Loucy (cell line): ENCODE measurements at regions not wholly inside any gene's neighbourhood (a gene's known extent, or its start where the extent isn't known, plus 50 kb on each side); places are given as distances from the start of the nearest gene placed in this dataset.

Experiments
- H2AFZ ChIP-seq: fragments of 200-600 bp; sonication (generic); 2 replicates; pipeline ENCODE4 v1.6.0; 2016; ENCODE audit warnings: antibody characterized with exemption, mild to moderate bottlenecking, low read length, moderate library complexity
- H3F3A ChIP-seq: fragments of 200-600 bp; 2 replicates; pipeline ENCODE4 v1.6.0; 2016; ENCODE audit warnings: antibody characterized with exemption, low read depth, mild to moderate bottlenecking
- H3K27me3 ChIP-seq: fragments of 200-600 bp; sonication (generic); 2 replicates; pipeline ENCODE4 v1.6.1; 2014; ENCODE audit warnings: low read length, mild to moderate bottlenecking; ENCODE audit not compliant: insufficient read depth, poor library complexity, severe bottlenecking
- H3K36me3 ChIP-seq: fragments of 200-600 bp; sonication (generic); 2 replicates; pipeline ENCODE4 v1.6.1; 2016; ENCODE audit warnings: low read length; ENCODE audit not compliant: insufficient read depth
- H3K4me1 ChIP-seq: fragments of 200-600 bp; sonication (generic); 2 replicates; pipeline ENCODE4 v1.5.1; 2014; ENCODE audit warnings: low read length, mild to moderate bottlenecking; ENCODE audit not compliant: insufficient read depth, poor library complexity, severe bottlenecking
- H3K4me2 ChIP-seq: fragments of 200-600 bp; sonication (generic); 2 replicates; pipeline ENCODE4 v1.6.0; 2014; ENCODE audit warnings: antibody characterized with exemption, low read length, low read depth, mild to moderate bottlenecking; ENCODE audit not compliant: poor library complexity, severe bottlenecking
- H3K4me3 ChIP-seq: fragments of 200-600 bp; sonication (generic); 2 replicates; pipeline ENCODE4 v1.5.1; 2014; ENCODE audit warnings: low read length, mild to moderate bottlenecking, mixed read lengths; ENCODE audit not compliant: poor library complexity, severe bottlenecking
- H3K79me2 ChIP-seq: fragments of 200-600 bp; sonication (generic); 2 replicates; pipeline ENCODE4 v1.6.1; 2014; ENCODE audit warnings: low read length; ENCODE audit not compliant: insufficient read depth
- H3K9ac ChIP-seq: fragments of 200-600 bp; sonication (generic); 2 replicates; pipeline ENCODE4 v1.6.0; 2014; ENCODE audit warnings: mild to moderate bottlenecking, low read depth, low read length, moderate library complexity; ENCODE audit not compliant: poor library complexity, severe bottlenecking
- H3K9me2 ChIP-seq: fragments of 200-600 bp; sonication (generic); replicated peaks from 2 replicates; pipeline ENCODE4 v1.6.1; 2016; ENCODE audit warnings: low read depth, low read length, mixed read lengths
- H3K9me3 ChIP-seq: fragments of 200-600 bp; sonication (generic); 2 replicates; pipeline ENCODE4 v1.6.1; 2014; ENCODE audit warnings: mild to moderate bottlenecking, antibody characterized with exemption, low read length, low read depth; ENCODE audit not compliant: insufficient read depth
- H4K20me1 ChIP-seq: fragments of 200-600 bp; sonication (generic); 2 replicates; pipeline ENCODE4 v1.6.0; 2014; ENCODE audit warnings: antibody characterized with exemption, low read length, mild to moderate bottlenecking; ENCODE audit not compliant: insufficient read depth, poor library complexity, severe bottlenecking
- CTCF ChIP-seq: fragments of 200-600 bp; sonication (generic); conservative IDR thresholded peaks from 2 replicates; pipeline ENCODE4 v1.5.1; 2014; ENCODE audit warnings: mild to moderate bottlenecking, antibody characterized with exemption, low read length
- EZH2phosphoT487 ChIP-seq: fragments of 200-600 bp; IDR thresholded peaks from 2 replicates; pipeline ENCODE4 v1.6.1; 2018; ENCODE audit warnings: antibody characterized with exemption, mild to moderate bottlenecking, moderate library complexity, borderline replicate concordance

- no peaks in the 10 kb centered on the region for H3K27me3 ChIP-seq
- H2AFZ ChIP-seq, result no peak overlapping the region
- H3K9me2 ChIP-seq, result no peaks in the 10 kb centered on the region
- no peaks in the 10 kb centered on the region for H3K36me3 ChIP-seq
- H3K4me1 ChIP-seq, result peaks cover 22% of the 10 kb centered on the region
- TF ChIP-seq CTCF (no peak), EZH2phosphoT487 (no peak)
- no peaks in the 10 kb centered on the region for H3F3A ChIP-seq
- no peak overlapping the region for H3K4me2 ChIP-seq
- H4K20me1 ChIP-seq, result no peaks in the 10 kb centered on the region
- no peak overlapping the region for H3K4me3 ChIP-seq
- no peaks in the 10 kb centered on the region for H3K9me3 ChIP-seq
- H3K79me2 ChIP-seq, result no peaks in the 10 kb centered on the region
- H3K9ac ChIP-seq, result no peak overlapping the region
Observed at GRCh38 chr2:59151805-59152204, 910.7 kb upstream of the FANCL start.

GRCh38 chr2:59150217-59150849 is 909.2 kb upstream of the FANCL start:
- no peaks in the 10 kb centered on the region for H3K36me3 ChIP-seq
- no peaks in the 10 kb centered on the region for H3K27me3 ChIP-seq
- H3F3A ChIP-seq, result no peaks in the 10 kb centered on the region
- no peaks in the 10 kb centered on the region for H4K20me1 ChIP-seq
- no peaks in the 10 kb centered on the region for H3K9me3 ChIP-seq
- no peaks in the 10 kb centered on the region for H3K79me2 ChIP-seq
- peaks cover 14% of the 10 kb centered on the region for H3K4me1 ChIP-seq
- no peak overlapping the region for H3K4me2 ChIP-seq
- no peak overlapping the region for H3K9ac ChIP-seq
- TF ChIP-seq CTCF (no peak), EZH2phosphoT487 (no peak)
- H3K9me2 ChIP-seq, result no peaks in the 10 kb centered on the region
- no peak overlapping the region for H3K4me3 ChIP-seq
- H2AFZ ChIP-seq, result no peak overlapping the region

GRCh38 chr2:59149271-59149670 is 908.1 kb upstream of the FANCL start:
- Histone ChIP-seq H3K9me3 (no peaks in the 10 kb centered on the region), H2AFZ (peak overlapping the region; percentile 54; the same call in 1 of the 2 replicates), H3K36me3 (no peaks in the 10 kb centered on the region), H3K4me2 (peak overlapping the region; percentile 22), H3K4me1 (peaks cover 14% of the 10 kb centered on the region), H3K4me3 (no peak overlapping the region), H3K9me2 (no peaks in the 10 kb centered on the region), H3F3A (no peaks in the 10 kb centered on the region), H3K79me2 (no peaks in the 10 kb centered on the region), H3K9ac (no peak overlapping the region), H3K27me3 (no peaks in the 10 kb centered on the region), H4K20me1 (no peaks in the 10 kb centered on the region)
- TF ChIP-seq EZH2phosphoT487, result no peak
- TF ChIP-seq CTCF, result no peak
